ENCODE measurements at regions not wholly inside any gene's neighbourhood (a gene's known extent, or its start where the extent isn't known, plus 50 kb on each side); places are given as distances from the start of the nearest gene placed in this dataset.
"Not testable (repeated sequence)": the region's sequence is repeated elsewhere in the genome, so short reads cannot be mapped to it uniquely, and the experiment has no call there.

- H3K36me3 Mint-ChIP-seq (ENCODE audit: insufficient read depth, unreplicated experiment): no peaks in the 10 kb centered on the region
- H3K9me3 Mint-ChIP-seq (ENCODE audit: low read depth, unreplicated experiment): no peaks in the 10 kb centered on the region
- BruUV-seq (replicated peaks): no TSS peak
- TF ChIP-seq CTCF (IDR thresholded peaks at IDR 0.05; ENCODE audit: unreplicated experiment): peak; percentile 38
- peak; percentile 44 for DNase-seq
- H3K4me3 Mint-ChIP-seq (ENCODE audit: low read depth, unreplicated experiment): no peak overlapping the region
- H3K27me3 Mint-ChIP-seq (ENCODE audit: unreplicated experiment): peaks cover 55% of the 10 kb centered on the region
- CTCF ChIA-PET: interaction anchor here (0.9 to 1.6 kb wide), 2 partner anchors 89 to 324 kb away, joined by 4 to 8 read pairs; no protein-coding TSS in a partner anchor
- H3K4me1 Mint-ChIP-seq (ENCODE audit: low read depth, unreplicated experiment): no peaks in the 10 kb centered on the region
- no peak overlapping the region for H3K27ac Mint-ChIP-seq (ENCODE audit: unreplicated experiment)
- intact Hi-C loops (cut with micrococcal nuclease; ENCODE audit: unreplicated experiment): loop anchor here (1.0 to 5.0 kb wide), 2 partner anchors 72 to 324 kb away; no protein-coding TSS in a partner anchor
Observed at GRCh38 chr10:80855348-80855971, 317.8 kb downstream of the SH2D4B start.

- peaks cover 55% of the 10 kb centered on the region for H3K27me3 Mint-ChIP-seq (ENCODE audit: unreplicated experiment)
- H3K4me1 Mint-ChIP-seq (ENCODE audit: low read depth, unreplicated experiment): no peaks in the 10 kb centered on the region
- H3K27ac Mint-ChIP-seq (ENCODE audit: unreplicated experiment): no peak overlapping the region
- H3K4me3 Mint-ChIP-seq (ENCODE audit: low read depth, unreplicated experiment): no peak overlapping the region
- H3K36me3 Mint-ChIP-seq (ENCODE audit: insufficient read depth, unreplicated experiment): no peaks in the 10 kb centered on the region
- no peaks in the 10 kb centered on the region for H3K9me3 Mint-ChIP-seq (ENCODE audit: low read depth, unreplicated experiment)
- CTCF ChIA-PET: interaction anchor here (0.9 to 1.6 kb wide), 2 partner anchors 89 to 324 kb away, joined by 4 to 8 read pairs; no protein-coding TSS in a partner anchor
- no peak for DNase-seq
- no peak for TF ChIP-seq CTCF (IDR thresholded peaks at IDR 0.05; ENCODE audit: unreplicated experiment)
- BruUV-seq (replicated peaks): no TSS peak
- intact Hi-C loops (cut with micrococcal nuclease; ENCODE audit: unreplicated experiment): loop anchor here (5.0 kb wide), 1 partner anchor 71 kb away; no protein-coding TSS in a partner anchor
Observed at GRCh38 chr10:80856186-80856585, 318.5 kb downstream of the SH2D4B start.

GRCh38 chr10:80859279-80859678 is 321.6 kb downstream of the SH2D4B start:
- CTCF ChIA-PET; H3K4me3 Mint-ChIP-seq (ENCODE audit: low read depth, unreplicated experiment); H3K36me3 Mint-ChIP-seq (ENCODE audit: insufficient read depth, unreplicated experiment); BruUV-seq (replicated peaks); H3K9me3 Mint-ChIP-seq (ENCODE audit: low read depth, unreplicated experiment); H3K4me1 Mint-ChIP-seq (ENCODE audit: low read depth, unreplicated experiment); DNase-seq; H3K27ac Mint-ChIP-seq (ENCODE audit: unreplicated experiment): not testable (repeated sequence)
- H3K27me3 Mint-ChIP-seq (ENCODE audit: unreplicated experiment): peaks cover 63% of the 10 kb centered on the region
- intact Hi-C loops (cut with micrococcal nuclease; ENCODE audit: unreplicated experiment): loop anchor here (5.0 kb wide), 1 partner anchor 68 kb away; no protein-coding TSS in a partner anchor

- no peaks in the 10 kb centered on the region for H3K9me3 Mint-ChIP-seq (ENCODE audit: low read depth, unreplicated experiment)
- H3K27me3 Mint-ChIP-seq (ENCODE audit: unreplicated experiment): peaks cover 53% of the 10 kb centered on the region
- no peak for TF ChIP-seq CTCF (IDR thresholded peaks at IDR 0.05; ENCODE audit: unreplicated experiment)
- DNase-seq: no peak
- intact Hi-C loops (cut with micrococcal nuclease; ENCODE audit: unreplicated experiment): no loop called here
- H3K4me1 Mint-ChIP-seq (ENCODE audit: low read depth, unreplicated experiment): no peaks in the 10 kb centered on the region
- H3K4me3 Mint-ChIP-seq (ENCODE audit: low read depth, unreplicated experiment): no peak overlapping the region
- BruUV-seq (replicated peaks): no TSS peak
- CTCF ChIA-PET: no interaction called here
- H3K36me3 Mint-ChIP-seq (ENCODE audit: insufficient read depth, unreplicated experiment): no peaks in the 10 kb centered on the region
- no peak overlapping the region for H3K27ac Mint-ChIP-seq (ENCODE audit: unreplicated experiment)
Observed at GRCh38 chr10:80860719-80861118, 323.0 kb downstream of the SH2D4B start.

- CTCF ChIA-PET: no interaction called here
- no TSS peak for BruUV-seq (replicated peaks)
- Mint-ChIP-seq H3K4me1 (ENCODE audit: low read depth, unreplicated experiment) (no peaks in the 10 kb centered on the region), H3K27ac (ENCODE audit: unreplicated experiment) (no peak overlapping the region), H3K9me3 (ENCODE audit: low read depth, unreplicated experiment) (no peaks in the 10 kb centered on the region), H3K36me3 (ENCODE audit: insufficient read depth, unreplicated experiment) (no peaks in the 10 kb centered on the region), H3K27me3 (ENCODE audit: unreplicated experiment) (peaks cover 41% of the 10 kb centered on the region), H3K4me3 (ENCODE audit: low read depth, unreplicated experiment) (no peak overlapping the region)
- no peak for TF ChIP-seq CTCF (IDR thresholded peaks at IDR 0.05; ENCODE audit: unreplicated experiment)
- intact Hi-C loops (cut with micrococcal nuclease; ENCODE audit: unreplicated experiment): no loop called here
- DNase-seq: no peak
Observed at GRCh38 chr10:80861882-80862281, 324.2 kb downstream of the SH2D4B start.
